GM12874 (cell line): ENCODE measurements at regions not wholly inside any gene's neighbourhood (a gene's known extent, or its start where the extent isn't known, plus 50 kb on each side); places are given as distances from the start of the nearest gene placed in this dataset.

Source experiments
- CTCF ChIP-seq: IDR thresholded peaks from 2 replicates; pipeline ENCODE4 v1.5.1; 2011; ENCODE audit warnings: low read depth, mild to moderate bottlenecking, control low read depth, low read length, moderate library complexity; ENCODE audit not compliant: insufficient read depth

GRCh38 chr17:65417406-65418221 lies 143.8 kb downstream of the AXIN2 start:
- no peak for TF ChIP-seq CTCF

- TF ChIP-seq CTCF, result no peak
These were observed 145.5 kb downstream of the AXIN2 start for GRCh38 chr17:65415991-65416390.

GRCh38 chr17:65413390-65413789 lies 148.1 kb downstream of the AXIN2 start:
- TF ChIP-seq CTCF, result no peak

GRCh38 chr17:65409381-65409780 lies 152.1 kb downstream of the AXIN2 start:
- no peak for TF ChIP-seq CTCF

DNA sequence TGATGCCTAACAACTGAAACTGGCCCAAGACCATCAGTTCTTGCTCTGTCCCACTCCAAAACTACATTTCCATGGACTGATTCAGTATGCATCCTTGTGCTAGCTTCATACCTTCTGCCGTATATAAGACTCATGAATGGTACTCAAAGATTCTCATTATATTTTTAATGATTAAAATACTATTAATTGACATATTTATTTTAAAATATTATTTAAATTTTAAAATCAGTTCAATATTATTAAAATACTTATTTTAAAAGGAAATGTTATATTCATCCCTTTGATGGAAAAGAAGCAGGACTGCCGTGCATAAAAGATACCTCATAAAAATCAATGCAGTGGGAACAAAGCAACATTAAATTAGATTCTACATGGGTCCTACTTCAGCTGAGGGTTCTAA lies 153.4 kb downstream of the AXIN2 start:
- TF ChIP-seq CTCF, result no peak

GRCh38 chr17:65407017-65407416 lies 154.4 kb downstream of the AXIN2 start:
- TF ChIP-seq CTCF, result no peak

DNA sequence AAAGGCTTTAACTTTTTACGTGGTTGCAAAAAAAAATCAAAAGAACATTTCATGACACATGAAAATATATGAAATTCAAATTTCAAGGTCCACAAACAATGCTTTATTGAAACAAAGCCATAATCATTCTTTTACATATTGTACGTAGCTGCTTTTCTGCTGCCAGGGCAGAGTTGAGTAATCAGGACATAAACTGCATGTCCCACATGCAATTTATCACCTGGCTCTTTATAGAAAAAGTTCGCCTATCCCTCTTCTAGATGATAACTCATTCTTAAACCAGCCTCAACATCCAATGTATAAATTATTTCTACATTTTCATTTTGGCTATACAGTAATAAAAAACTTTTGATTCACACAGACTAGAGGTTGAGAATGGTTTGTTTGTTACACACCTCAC lies 154.9 kb downstream of the AXIN2 start:
- TF ChIP-seq CTCF, result no peak
